ENCODE measurements at regions not wholly inside any gene's neighbourhood (a gene's known extent, or its start where the extent isn't known, plus 50 kb on each side); places are given as distances from the start of the nearest gene placed in this dataset.
A peak's percentile ranks its signal among the peaks of the same experiment; 100 is the strongest.

DNA sequence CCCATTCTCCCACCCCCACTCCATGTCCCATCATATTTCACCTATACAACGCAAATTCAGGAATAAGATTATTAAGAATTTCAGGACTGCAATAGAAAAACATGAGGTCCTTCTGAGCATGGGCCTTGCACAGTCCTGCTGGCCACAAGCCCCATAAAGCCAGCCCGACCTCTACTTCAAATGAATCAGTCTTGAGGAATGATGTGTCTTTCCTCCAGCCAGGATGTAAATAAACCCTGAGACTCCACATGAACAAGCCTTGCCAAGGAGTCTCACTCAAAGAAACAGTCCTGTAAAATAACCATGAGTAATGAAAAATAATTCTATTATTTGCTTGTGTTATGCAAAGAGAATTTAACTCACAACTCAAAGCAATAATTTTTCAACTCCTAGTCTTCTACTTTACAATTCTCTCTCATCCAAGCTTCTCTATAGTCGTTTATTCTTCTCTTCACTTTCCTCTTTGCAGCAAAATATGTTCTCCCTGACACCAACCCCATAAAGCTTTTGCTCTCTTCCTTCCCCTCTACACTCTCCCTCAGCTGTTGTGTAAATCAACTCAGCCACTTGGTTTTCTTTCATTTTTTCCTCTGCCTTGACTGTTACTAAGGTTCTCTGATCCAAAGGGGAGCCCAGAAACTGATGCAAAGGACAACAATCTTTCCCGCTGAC lies 140.1 kb upstream of the MOCS2 start:
- TF ChIP-seq, protein P1, sequence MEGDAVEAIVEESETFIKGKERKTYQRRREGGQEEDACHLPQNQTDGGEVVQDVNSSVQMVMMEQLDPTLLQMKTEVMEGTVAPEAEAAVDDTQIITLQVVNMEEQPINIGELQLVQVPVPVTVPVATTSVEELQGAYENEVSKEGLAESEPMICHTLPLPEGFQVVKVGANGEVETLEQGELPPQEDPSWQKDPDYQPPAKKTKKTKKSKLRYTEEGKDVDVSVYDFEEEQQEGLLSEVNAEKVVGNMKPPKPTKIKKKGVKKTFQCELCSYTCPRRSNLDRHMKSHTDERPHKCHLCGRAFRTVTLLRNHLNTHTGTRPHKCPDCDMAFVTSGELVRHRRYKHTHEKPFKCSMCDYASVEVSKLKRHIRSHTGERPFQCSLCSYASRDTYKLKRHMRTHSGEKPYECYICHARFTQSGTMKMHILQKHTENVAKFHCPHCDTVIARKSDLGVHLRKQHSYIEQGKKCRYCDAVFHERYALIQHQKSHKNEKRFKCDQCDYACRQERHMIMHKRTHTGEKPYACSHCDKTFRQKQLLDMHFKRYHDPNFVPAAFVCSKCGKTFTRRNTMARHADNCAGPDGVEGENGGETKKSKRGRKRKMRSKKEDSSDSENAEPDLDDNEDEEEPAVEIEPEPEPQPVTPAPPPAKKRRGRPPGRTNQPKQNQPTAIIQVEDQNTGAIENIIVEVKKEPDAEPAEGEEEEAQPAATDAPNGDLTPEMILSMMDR (IDR thresholded peaks at IDR 0.05; ENCODE audit: insufficient read depth, low read length, severe bottlenecking): no peak
- FAIRE-seq (no peak), DNase-seq (ENCODE audit: low read depth) (peak; percentile 93)
- Histone ChIP-seq H3K36me3 (ENCODE audit: control insufficient read depth, insufficient read depth, low read length) (no peaks in the 10 kb centered on the region), H3K4me3 (ENCODE audit: low read depth, low read length) (no peak overlapping the region), H3K27me3 (ENCODE audit: control insufficient read depth, insufficient read depth, low read length) (no peaks in the 10 kb centered on the region)

DNA sequence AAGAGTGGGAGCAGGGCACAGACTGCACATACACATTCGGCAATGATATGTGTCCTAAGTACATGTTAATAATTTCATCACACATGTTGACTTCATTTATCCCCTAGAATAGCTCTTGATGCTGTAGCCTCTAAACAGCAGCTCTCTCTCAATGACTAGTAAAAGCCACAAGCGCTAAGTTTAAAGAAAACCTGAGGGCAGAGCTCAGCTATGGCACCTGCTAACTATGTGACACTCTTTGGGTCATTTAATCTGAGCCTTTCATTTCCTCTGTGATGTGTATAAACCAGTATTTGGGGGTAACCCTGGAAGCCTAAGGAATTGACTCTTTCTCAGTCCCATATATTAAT lies 140.6 kb upstream of the MOCS2 start:
- Histone ChIP-seq H3K4me3 (ENCODE audit: low read depth, low read length) (no peak overlapping the region), H3K27me3 (ENCODE audit: control insufficient read depth, insufficient read depth, low read length) (no peaks in the 10 kb centered on the region), H3K36me3 (ENCODE audit: control insufficient read depth, insufficient read depth, low read length) (no peaks in the 10 kb centered on the region)
- TF ChIP-seq, protein P1 (IDR thresholded peaks at IDR 0.05; ENCODE audit: insufficient read depth, low read length, severe bottlenecking): no peak
- DNase-seq (ENCODE audit: low read depth) (no peak), FAIRE-seq (no peak)

DNA sequence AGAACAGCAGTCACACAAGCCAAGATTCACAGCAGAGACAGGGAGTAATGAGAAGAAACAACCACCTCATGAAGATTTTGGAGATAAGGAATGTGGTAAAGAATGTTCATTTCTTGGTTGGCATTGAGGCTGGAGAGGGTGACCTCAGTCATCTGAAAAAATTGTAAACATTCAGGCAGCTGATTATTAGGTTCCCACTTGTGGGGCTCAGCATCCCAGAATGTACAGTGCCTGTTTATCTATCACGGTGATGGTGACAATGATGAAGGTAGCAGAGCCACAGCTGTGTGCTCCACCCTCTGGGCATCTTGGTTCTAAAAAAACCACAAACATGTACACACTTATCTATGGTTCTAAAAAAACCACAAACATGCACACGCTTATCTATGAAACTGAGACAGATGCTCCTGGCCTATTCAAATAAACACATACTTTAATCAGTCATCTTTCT lies 143.9 kb upstream of the MOCS2 start:
- Histone ChIP-seq H3K27me3 (ENCODE audit: control insufficient read depth, insufficient read depth, low read length) (no peaks in the 10 kb centered on the region), H3K4me3 (ENCODE audit: low read depth, low read length) (no peak overlapping the region), H3K36me3 (ENCODE audit: control insufficient read depth, insufficient read depth, low read length) (no peaks in the 10 kb centered on the region)
- TF ChIP-seq, protein P1 (IDR thresholded peaks at IDR 0.05; ENCODE audit: insufficient read depth, low read length, severe bottlenecking): no peak
- peak; percentile 36 for FAIRE-seq
- peak; percentile 71 for DNase-seq (ENCODE audit: low read depth)

GRCh38 chr5:53256746-53257145 lies 147.2 kb upstream of the MOCS2 start:
- peak; percentile 81 for FAIRE-seq

GRCh38 chr5:53257806-53258373 lies 148.3 kb upstream of the MOCS2 start:
- no peaks in the 10 kb centered on the region for H3K27me3 ChIP-seq (ENCODE audit: control insufficient read depth, insufficient read depth, low read length)
- FAIRE-seq (peak; percentile 73), DNase-seq (ENCODE audit: low read depth) (peak; percentile 100)
- no peak overlapping the region for H3K4me3 ChIP-seq (ENCODE audit: low read depth, low read length)
- H3K36me3 ChIP-seq (ENCODE audit: control insufficient read depth, insufficient read depth, low read length): no peaks in the 10 kb centered on the region
- TF ChIP-seq, protein P1 (IDR thresholded peaks at IDR 0.05; ENCODE audit: insufficient read depth, low read length, severe bottlenecking): no peak

More at GRCh38 chr5:53256746-53257145, 147.2 kb upstream of the MOCS2 start:
- DNase-seq (ENCODE audit: low read depth): peak; percentile 93
- TF ChIP-seq, protein P1 (IDR thresholded peaks at IDR 0.05; ENCODE audit: insufficient read depth, low read length, severe bottlenecking): no peak
- Histone ChIP-seq H3K27me3 (ENCODE audit: control insufficient read depth, insufficient read depth, low read length) (no peaks in the 10 kb centered on the region), H3K36me3 (ENCODE audit: control insufficient read depth, insufficient read depth, low read length) (no peaks in the 10 kb centered on the region), H3K4me3 (ENCODE audit: low read depth, low read length) (no peak overlapping the region)
